ENCODE measurements at regions not wholly inside any gene's neighbourhood (a gene's known extent, or its start where the extent isn't known, plus 50 kb on each side); places are given as distances from the start of the nearest gene placed in this dataset.
A peak's percentile ranks its signal among the peaks of the same experiment; 100 is the strongest.

DNA sequence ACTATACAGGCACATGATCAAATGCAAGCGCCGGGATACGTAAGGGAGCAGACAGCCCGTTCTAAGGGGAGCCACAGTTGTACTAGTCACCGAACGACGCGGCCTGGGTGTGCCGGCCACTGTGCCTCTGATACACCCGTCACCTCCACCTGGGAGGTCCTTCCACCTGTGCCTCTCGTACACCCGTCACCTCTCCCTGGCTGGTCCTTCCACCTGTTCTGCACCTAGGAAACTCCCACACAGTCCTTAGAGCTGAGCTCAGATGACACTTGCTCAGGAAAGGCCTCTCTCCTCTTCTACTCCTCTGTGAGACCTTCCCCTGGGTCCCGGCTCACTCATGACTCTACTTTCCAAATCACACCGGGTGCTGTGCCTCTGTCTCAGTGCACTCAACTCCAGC, 245.0 kb downstream of the TTLL2 start:
- WGBS, 2 donors: 58 to 60% methylated on average over 14 of the region's 14 CpGs
- no peak overlapping the region for H3K4me3 ChIP-seq
- H3K4me1 ChIP-seq: no peaks in the 10 kb centered on the region
- no peak overlapping the region for H3K27ac ChIP-seq
- DNase-seq (peak in 4 of 6 donors; percentile 49 to 75 (median 67)), ATAC-seq (peak; percentile 74 to 88 (median 86)), FAIRE-seq (no peak)
- no peaks in the 10 kb centered on the region for H3K9me3 ChIP-seq
- H3K27me3 ChIP-seq: no peaks in the 10 kb centered on the region
- intact Hi-C loops (cut with DNase I): no loop called here
- TF ChIP-seq, protein P1, sequence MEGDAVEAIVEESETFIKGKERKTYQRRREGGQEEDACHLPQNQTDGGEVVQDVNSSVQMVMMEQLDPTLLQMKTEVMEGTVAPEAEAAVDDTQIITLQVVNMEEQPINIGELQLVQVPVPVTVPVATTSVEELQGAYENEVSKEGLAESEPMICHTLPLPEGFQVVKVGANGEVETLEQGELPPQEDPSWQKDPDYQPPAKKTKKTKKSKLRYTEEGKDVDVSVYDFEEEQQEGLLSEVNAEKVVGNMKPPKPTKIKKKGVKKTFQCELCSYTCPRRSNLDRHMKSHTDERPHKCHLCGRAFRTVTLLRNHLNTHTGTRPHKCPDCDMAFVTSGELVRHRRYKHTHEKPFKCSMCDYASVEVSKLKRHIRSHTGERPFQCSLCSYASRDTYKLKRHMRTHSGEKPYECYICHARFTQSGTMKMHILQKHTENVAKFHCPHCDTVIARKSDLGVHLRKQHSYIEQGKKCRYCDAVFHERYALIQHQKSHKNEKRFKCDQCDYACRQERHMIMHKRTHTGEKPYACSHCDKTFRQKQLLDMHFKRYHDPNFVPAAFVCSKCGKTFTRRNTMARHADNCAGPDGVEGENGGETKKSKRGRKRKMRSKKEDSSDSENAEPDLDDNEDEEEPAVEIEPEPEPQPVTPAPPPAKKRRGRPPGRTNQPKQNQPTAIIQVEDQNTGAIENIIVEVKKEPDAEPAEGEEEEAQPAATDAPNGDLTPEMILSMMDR (IDR thresholded peaks at IDR 0.05): no peak
- no peaks in the 10 kb centered on the region for H3K36me3 ChIP-seq

DNA sequence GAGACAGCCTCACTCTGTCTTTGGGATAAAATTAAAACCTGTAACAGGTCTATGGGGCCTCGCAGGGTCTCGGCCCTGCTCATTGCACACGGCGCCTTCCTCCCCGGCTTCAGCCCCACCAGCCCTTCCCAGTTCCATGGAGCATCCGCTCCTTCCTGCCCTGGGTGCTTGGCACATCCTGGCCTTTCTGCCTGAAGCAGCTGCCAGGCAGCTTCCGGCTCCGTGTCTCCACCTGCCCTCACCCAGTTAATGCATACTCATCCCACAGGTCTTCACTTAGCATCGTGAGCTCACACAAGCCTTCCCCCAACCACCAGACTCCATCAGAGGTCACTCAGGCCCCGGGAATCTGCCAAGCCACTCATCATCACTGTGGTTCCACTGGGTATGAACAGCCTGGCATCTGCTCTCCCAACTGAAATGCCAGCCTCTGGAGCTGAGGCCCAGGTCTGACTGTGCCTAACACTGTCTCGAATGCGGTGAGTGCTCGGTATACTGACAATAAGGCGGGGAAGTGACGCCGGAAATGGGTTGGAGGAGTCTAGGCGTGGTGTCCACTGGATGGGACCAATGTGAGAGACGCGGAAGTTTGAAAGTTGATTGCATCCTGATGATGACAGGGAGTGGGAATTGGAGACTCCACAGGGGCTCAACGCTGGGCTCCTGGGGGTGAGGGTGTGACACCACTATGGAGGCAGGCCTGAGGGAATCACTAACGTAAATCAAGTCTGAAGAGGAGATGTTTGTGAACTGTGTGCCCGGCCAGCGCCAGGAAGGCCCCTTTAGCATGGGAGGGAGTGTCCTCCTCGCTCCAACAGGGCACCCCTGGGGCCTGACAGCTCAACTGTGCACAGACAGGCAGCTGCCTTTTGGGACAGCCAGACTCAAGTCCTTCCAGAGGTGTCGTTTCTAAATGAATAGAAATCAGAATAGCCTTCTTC, 245.8 kb downstream of the TTLL2 start:
- no peaks in the 10 kb centered on the region for H3K4me1 ChIP-seq
- intact Hi-C loops (cut with DNase I): no loop called here
- DNase-seq (no peak), ATAC-seq (no peak), FAIRE-seq (no peak)
- H3K27me3 ChIP-seq: no peaks in the 10 kb centered on the region
- no peak overlapping the region for H3K4me3 ChIP-seq
- H3K9me3 ChIP-seq: no peaks in the 10 kb centered on the region
- no peaks in the 10 kb centered on the region for H3K36me3 ChIP-seq
- no peak overlapping the region for H3K27ac ChIP-seq
- TF ChIP-seq, protein P1 (IDR thresholded peaks at IDR 0.05): no peak
- 95 to 98% methylated on average over 25 of the region's 25 CpGs for WGBS, 2 donors

DNA sequence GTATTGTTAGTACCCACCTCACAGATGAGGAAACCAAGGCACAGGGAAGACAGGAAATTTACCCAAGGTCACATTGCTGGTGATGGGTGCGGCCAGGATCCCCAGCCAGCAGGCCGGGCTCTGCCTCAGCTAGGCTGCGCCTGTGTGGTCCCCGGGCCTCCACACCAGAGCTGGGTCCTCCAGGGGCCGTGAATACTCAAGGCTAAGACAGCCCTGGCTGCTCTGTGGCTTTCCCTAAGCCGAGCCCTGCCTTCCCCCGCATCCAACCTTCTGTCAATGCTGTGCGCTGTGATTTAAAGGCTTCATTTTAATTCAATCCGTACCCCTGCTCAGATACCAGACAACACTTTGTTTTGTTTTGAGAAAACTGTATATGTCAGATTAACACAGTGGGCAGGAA, 246.7 kb downstream of the TTLL2 start:
- no peaks in the 10 kb centered on the region for H3K9me3 ChIP-seq
- H3K27me3 ChIP-seq: no peaks in the 10 kb centered on the region
- H3K36me3 ChIP-seq: no peaks in the 10 kb centered on the region
- no peak overlapping the region for H3K4me3 ChIP-seq
- H3K27ac ChIP-seq: no peak overlapping the region
- FAIRE-seq (no peak), DNase-seq (no peak), ATAC-seq (no peak)
- intact Hi-C loops (cut with DNase I): no loop called here
- no peaks in the 10 kb centered on the region for H3K4me1 ChIP-seq
- 87 to 95% methylated on average over 9 of the region's 9 CpGs for WGBS, 2 donors
- TF ChIP-seq, protein P1 (IDR thresholded peaks at IDR 0.05): no peak

DNA sequence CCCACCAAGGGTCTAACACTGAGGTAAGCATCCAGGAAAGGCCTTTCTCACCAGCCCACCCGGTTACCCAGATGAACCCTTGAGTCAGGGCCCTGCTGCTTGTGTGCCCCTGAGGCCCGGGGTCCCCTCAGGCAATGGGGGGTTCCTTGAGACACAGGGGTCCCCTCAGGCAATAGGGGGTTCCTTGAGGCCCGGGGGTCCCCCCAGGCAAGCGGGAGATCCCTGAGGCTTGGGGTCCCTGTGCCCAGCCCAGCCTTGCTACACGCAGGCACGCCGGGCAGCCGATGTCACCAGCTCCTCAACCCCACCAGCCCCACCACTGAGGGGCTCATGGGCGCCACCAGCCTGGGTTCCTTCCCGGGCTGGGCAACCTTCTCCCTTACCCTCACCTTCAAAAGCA, 247.2 kb downstream of the TTLL2 start:
- Histone ChIP-seq H3K4me3 (no peak overlapping the region), H3K27me3 (no peaks in the 10 kb centered on the region), H3K27ac (no peak overlapping the region), H3K9me3 (no peaks in the 10 kb centered on the region), H3K4me1 (no peaks in the 10 kb centered on the region), H3K36me3 (no peaks in the 10 kb centered on the region)
- intact Hi-C loops (cut with DNase I): no loop called here
- DNase-seq (no peak), FAIRE-seq (no peak), ATAC-seq (no peak)
- WGBS, 2 donors: 73 to 87% methylated on average over 10 of the region's 10 CpGs
- TF ChIP-seq, protein P1 (IDR thresholded peaks at IDR 0.05): no peak

DNA sequence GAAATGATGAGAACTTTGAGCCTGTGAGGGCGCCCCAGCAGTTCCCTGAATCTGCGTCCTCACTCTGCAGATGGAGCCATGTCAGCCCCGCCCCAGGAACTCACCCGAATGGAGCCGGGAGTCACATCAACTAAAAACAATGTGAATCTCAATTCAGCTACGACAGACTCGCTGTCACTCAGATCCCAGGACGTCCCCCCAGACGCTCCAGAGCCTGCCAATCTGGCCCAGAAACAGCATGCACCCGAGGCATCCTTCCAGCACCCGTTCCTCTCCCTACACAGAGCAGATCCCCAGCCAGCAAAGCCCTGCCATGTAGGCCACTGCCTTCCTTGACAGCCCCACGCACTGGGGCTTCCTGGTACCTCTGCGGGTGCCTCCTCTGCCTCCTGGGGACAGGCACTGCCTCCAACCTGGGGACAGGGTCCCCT, 248.0 kb downstream of the TTLL2 start:
- Histone ChIP-seq H3K27me3 (no peaks in the 10 kb centered on the region), H3K4me1 (no peaks in the 10 kb centered on the region), H3K4me3 (no peak overlapping the region), H3K36me3 (no peaks in the 10 kb centered on the region), H3K9me3 (no peaks in the 10 kb centered on the region), H3K27ac (no peak overlapping the region)
- ATAC-seq (no peak), FAIRE-seq (no peak), DNase-seq (no peak)
- WGBS, 2 donors: 82 to 83% methylated on average over 13 of the region's 13 CpGs
- intact Hi-C loops (cut with DNase I): no loop called here
- TF ChIP-seq, protein P1 (IDR thresholded peaks at IDR 0.05): no peak
